ENCODE measurements at regions not wholly inside any gene's neighbourhood (a gene's known extent, or its start where the extent isn't known, plus 50 kb on each side); places are given as distances from the start of the nearest gene placed in this dataset.

DNA sequence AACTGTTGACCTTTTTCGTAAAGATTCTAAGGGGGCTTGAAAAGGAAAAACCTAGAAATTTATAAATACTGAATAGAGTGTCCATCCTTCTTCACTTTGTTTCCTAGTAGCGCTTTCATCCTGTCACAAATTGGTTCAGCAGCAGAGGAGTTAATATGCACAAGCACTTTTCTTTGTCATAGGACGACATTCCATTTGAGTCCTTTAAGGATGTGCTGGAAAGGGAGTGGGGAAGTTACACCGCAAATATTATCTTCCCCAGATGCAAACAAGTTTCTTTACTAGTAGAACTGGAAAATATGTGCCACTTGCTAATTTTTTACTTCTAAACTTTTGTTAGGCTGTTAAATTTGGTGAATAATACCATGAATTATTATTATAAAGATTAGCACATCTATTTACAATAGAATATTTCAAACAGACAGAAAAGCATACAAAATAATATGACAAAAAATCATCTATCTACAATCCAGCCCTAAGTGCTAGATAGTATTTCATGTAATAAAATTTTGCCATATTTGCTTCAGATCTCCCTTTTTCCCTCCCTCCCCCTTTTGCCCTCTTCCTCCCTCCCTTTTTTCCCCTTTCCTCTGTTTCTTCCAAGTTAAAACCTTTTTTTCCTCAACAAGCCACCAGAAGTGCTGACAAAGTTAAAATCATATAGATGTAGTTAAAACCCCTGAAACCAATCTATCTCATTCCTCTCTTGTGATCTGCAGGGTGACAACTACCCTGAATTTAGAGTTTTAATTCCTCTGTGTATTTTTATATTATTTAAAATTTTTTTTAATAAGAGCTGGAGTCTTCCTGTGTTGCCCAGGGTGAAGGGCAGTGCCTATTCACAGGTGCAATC lies 50.5 kb upstream of the MAP4K3 start:
- no peak overlapping the region for H2AFZ ChIP-seq
- DNase-seq: peak in 1 of 2 experiments; percentile 46
- no peaks in the 10 kb centered on the region for H3K9me2 ChIP-seq (ENCODE audit: insufficient read depth)
- H3K4me3 ChIP-seq: no peak overlapping the region
- peak overlapping the region; percentile 20 for H3K4me2 ChIP-seq
- no peaks in the 10 kb centered on the region for H3K9me3 ChIP-seq (ENCODE audit: insufficient read depth, low read depth)
- POLR2A ChIA-PET (ENCODE audit: unreplicated experiment): interaction anchor here (0.6 kb wide), 1 partner anchor 220 kb away, joined by 3 read pairs; no protein-coding TSS in a partner anchor
- TF ChIP-seq, protein P1, sequence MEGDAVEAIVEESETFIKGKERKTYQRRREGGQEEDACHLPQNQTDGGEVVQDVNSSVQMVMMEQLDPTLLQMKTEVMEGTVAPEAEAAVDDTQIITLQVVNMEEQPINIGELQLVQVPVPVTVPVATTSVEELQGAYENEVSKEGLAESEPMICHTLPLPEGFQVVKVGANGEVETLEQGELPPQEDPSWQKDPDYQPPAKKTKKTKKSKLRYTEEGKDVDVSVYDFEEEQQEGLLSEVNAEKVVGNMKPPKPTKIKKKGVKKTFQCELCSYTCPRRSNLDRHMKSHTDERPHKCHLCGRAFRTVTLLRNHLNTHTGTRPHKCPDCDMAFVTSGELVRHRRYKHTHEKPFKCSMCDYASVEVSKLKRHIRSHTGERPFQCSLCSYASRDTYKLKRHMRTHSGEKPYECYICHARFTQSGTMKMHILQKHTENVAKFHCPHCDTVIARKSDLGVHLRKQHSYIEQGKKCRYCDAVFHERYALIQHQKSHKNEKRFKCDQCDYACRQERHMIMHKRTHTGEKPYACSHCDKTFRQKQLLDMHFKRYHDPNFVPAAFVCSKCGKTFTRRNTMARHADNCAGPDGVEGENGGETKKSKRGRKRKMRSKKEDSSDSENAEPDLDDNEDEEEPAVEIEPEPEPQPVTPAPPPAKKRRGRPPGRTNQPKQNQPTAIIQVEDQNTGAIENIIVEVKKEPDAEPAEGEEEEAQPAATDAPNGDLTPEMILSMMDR (conservative IDR thresholded peaks at IDR 0.05): no peak
- no peak for TF ChIP-seq EZH2 (IDR thresholded peaks at IDR 0.05; ENCODE audit: low read depth)
- H3K27me3 ChIP-seq (ENCODE audit: insufficient read depth, low read depth): no peaks in the 10 kb centered on the region
- CTCF ChIA-PET: no interaction called here
- peaks cover 51% of the 10 kb centered on the region for H3K4me1 ChIP-seq (replicated peaks; ENCODE audit: insufficient read depth)
- H3F3A ChIP-seq (ENCODE audit: insufficient read depth, low read depth): peaks cover 23% of the 10 kb centered on the region
- BruUV-seq (replicated peaks): no TSS peak
- no peaks in the 10 kb centered on the region for H3K79me2 ChIP-seq (ENCODE audit: low read depth)
- peak overlapping the region; percentile 38 for H3K27ac ChIP-seq
- H4K20me1 ChIP-seq (ENCODE audit: insufficient read depth): no peaks in the 10 kb centered on the region
- intact Hi-C loops (cut with micrococcal nuclease; ENCODE audit: unreplicated experiment): loop anchor here (5.0 kb wide), 2 partner anchors 35 to 50 kb away; partner anchors contain the start of gene MAP4K3
- H3K36me3 ChIP-seq (ENCODE audit: low read depth): no peaks in the 10 kb centered on the region

DNA sequence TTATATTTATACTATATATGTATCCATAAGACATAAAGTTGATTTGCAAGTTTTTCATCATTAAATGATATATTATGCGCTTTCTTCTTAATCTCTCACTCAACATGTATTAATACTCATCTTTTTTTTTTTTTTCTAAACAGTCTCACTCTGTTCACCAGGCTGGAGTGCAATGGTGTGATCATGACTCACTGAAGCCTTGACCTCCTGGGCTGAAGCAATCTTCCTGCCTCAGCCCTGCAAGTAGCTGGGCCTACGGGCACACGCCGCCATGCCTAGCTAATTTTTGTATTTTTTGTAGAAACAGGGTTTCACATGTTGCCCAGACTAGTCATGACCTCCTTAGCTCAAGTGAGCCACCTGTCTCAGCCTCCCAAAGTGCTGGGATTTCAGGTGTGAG lies 51.4 kb upstream of the MAP4K3 start:
- POLR2A ChIA-PET (ENCODE audit: unreplicated experiment): interaction anchor here (0.6 to 0.7 kb wide), 4 partner anchors 35 to 761 kb away, joined by 3 to 9 read pairs (median 6); no protein-coding TSS in a partner anchor
- Histone ChIP-seq H3K4me2 (peak overlapping the region; percentile 39), H3F3A (ENCODE audit: insufficient read depth, low read depth) (peaks cover 19% of the 10 kb centered on the region), H3K4me1 (replicated peaks; ENCODE audit: insufficient read depth) (peaks cover 51% of the 10 kb centered on the region), H3K27me3 (ENCODE audit: insufficient read depth, low read depth) (no peaks in the 10 kb centered on the region), H2AFZ (no peak overlapping the region; the same call in 1 of the 2 replicates), H3K79me2 (ENCODE audit: low read depth) (no peaks in the 10 kb centered on the region), H3K36me3 (ENCODE audit: low read depth) (no peaks in the 10 kb centered on the region), H3K4me3 (no peak overlapping the region), H4K20me1 (ENCODE audit: insufficient read depth) (no peaks in the 10 kb centered on the region), H3K27ac (peak overlapping the region; percentile 38), H3K9me2 (ENCODE audit: insufficient read depth) (no peaks in the 10 kb centered on the region), H3K9me3 (ENCODE audit: insufficient read depth, low read depth) (no peaks in the 10 kb centered on the region)
- BruUV-seq (replicated peaks): no TSS peak
- CTCF ChIA-PET: interaction anchor here (0.7 to 0.8 kb wide), 3 partner anchors 59 to 118 kb away, joined by 3 to 7 read pairs (median 4); no protein-coding TSS in a partner anchor
- TF ChIP-seq, protein P1 (conservative IDR thresholded peaks at IDR 0.05): no peak
- no peak for TF ChIP-seq EZH2 (IDR thresholded peaks at IDR 0.05; ENCODE audit: low read depth)
- intact Hi-C loops (cut with micrococcal nuclease; ENCODE audit: unreplicated experiment): loop anchor here (5.0 kb wide), 2 partner anchors 34 to 51 kb away; partner anchors contain the start of gene MAP4K3
- DNase-seq: peak; percentile 56 to 80

DNA sequence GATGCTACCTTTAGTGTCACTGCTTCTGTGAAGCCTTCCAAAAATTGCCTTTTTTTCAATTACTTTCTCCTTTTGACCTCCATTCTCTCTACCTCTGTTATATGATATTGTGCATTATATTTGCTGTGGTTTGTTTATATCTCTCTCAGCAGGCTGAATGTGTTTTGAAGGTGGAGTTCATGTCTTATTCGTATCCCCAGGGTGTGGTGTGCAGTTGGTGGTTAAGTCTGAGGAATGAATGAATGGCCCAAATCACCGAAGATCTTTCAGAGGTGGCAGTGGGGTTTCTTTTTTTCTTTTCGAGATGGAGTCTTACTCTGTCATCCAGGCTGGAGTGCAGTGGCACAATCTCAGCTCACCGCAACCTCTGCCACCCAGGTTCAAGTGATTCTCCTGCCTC lies 53.5 kb upstream of the MAP4K3 start:
- peaks cover 48% of the 10 kb centered on the region for H3K4me1 ChIP-seq (replicated peaks; ENCODE audit: insufficient read depth)
- no TSS peak for BruUV-seq (replicated peaks)
- DNase-seq: no peak
- intact Hi-C loops (cut with micrococcal nuclease; ENCODE audit: unreplicated experiment): no loop called here
- no peaks in the 10 kb centered on the region for H3K27me3 ChIP-seq (ENCODE audit: insufficient read depth, low read depth)
- H2AFZ ChIP-seq: no peak overlapping the region
- no peaks in the 10 kb centered on the region for H3K36me3 ChIP-seq (ENCODE audit: low read depth)
- H3K9me2 ChIP-seq (ENCODE audit: insufficient read depth): no peaks in the 10 kb centered on the region
- no peak for TF ChIP-seq EZH2 (IDR thresholded peaks at IDR 0.05; ENCODE audit: low read depth)
- TF ChIP-seq, protein P1 (conservative IDR thresholded peaks at IDR 0.05): no peak
- H3K27ac ChIP-seq: no peak overlapping the region
- no peaks in the 10 kb centered on the region for H3K79me2 ChIP-seq (ENCODE audit: low read depth)
- H4K20me1 ChIP-seq (ENCODE audit: insufficient read depth): no peaks in the 10 kb centered on the region
- peaks cover 19% of the 10 kb centered on the region for H3F3A ChIP-seq (ENCODE audit: insufficient read depth, low read depth)
- POLR2A ChIA-PET (ENCODE audit: unreplicated experiment): no interaction called here
- CTCF ChIA-PET: no interaction called here
- H3K4me2 ChIP-seq: no peak overlapping the region
- H3K4me3 ChIP-seq: no peak overlapping the region
- H3K9me3 ChIP-seq (ENCODE audit: insufficient read depth, low read depth): no peaks in the 10 kb centered on the region
